NCI-H748 treated with DMSO at 0.1 percent for 48 hours (cell line): ENCODE measurements at regions not wholly inside any gene's neighbourhood (a gene's known extent, or its start where the extent isn't known, plus 50 kb on each side); places are given as distances from the start of the nearest gene placed in this dataset.
"Not testable (repeated sequence)": the region's sequence is repeated elsewhere in the genome, so short reads cannot be mapped to it uniquely, and the experiment has no call there.

Experiments used
- DNase-seq: peaks from one replicate; lab custom pipeline; 2025; lab: John Stamatoyannopoulos, UW

GRCh38 chr1:218874801-218875400, 298.8 kb upstream of the LYPLAL1 start:
- DNase-seq = no peak

- DNase-seq = no peak
These were observed 295.3 kb upstream of the LYPLAL1 start for GRCh38 chr1:218878369-218878768.

GRCh38 chr1:218880484-218881060, 293.1 kb upstream of the LYPLAL1 start:
- no peak for DNase-seq

GRCh38 chr1:218882454-218882853, 291.2 kb upstream of the LYPLAL1 start:
- no peak for DNase-seq

- DNase-seq = no peak
These were observed 287.4 kb upstream of the LYPLAL1 start for GRCh38 chr1:218886101-218886871.

GRCh38 chr1:218887141-218887925, 286.3 kb upstream of the LYPLAL1 start:
- DNase-seq = no peak

GRCh38 chr1:218890451-218890850, 283.2 kb upstream of the LYPLAL1 start:
- DNase-seq = no peak

- DNase-seq = no peak
These were observed 282.1 kb upstream of the LYPLAL1 start for GRCh38 chr1:218891577-218891976.

GRCh38 chr1:218895064-218895587, 278.6 kb upstream of the LYPLAL1 start:
- no peak for DNase-seq

- no peak for DNase-seq
These were observed 277.5 kb upstream of the LYPLAL1 start for GRCh38 chr1:218896202-218896601.

GRCh38 chr1:218898921-218899320, 274.8 kb upstream of the LYPLAL1 start:
- no peak for DNase-seq

GRCh38 chr1:218900615-218901014, 273.1 kb upstream of the LYPLAL1 start:
- no peak for DNase-seq

GRCh38 chr1:218904416-218904815, 269.3 kb upstream of the LYPLAL1 start:
- DNase-seq = no peak

- no peak for DNase-seq
These were observed 257.0 kb upstream of the LYPLAL1 start for GRCh38 chr1:218916720-218917119.

- DNase-seq = no peak
These were observed 256.0 kb upstream of the LYPLAL1 start for GRCh38 chr1:218917656-218918055.

GRCh38 chr1:218925777-218926176, 247.9 kb upstream of the LYPLAL1 start:
- DNase-seq = no peak

GRCh38 chr1:218926631-218927030, 247.0 kb upstream of the LYPLAL1 start:
- no peak for DNase-seq

- DNase-seq = no peak
These were observed 243.7 kb upstream of the LYPLAL1 start for GRCh38 chr1:218930000-218930399.

- DNase-seq = no peak
These were observed 243.0 kb upstream of the LYPLAL1 start for GRCh38 chr1:218930472-218931241.

- DNase-seq = no peak
These were observed 242.4 kb upstream of the LYPLAL1 start for GRCh38 chr1:218931324-218931723.

- no peak for DNase-seq
These were observed 240.2 kb upstream of the LYPLAL1 start for GRCh38 chr1:218933513-218933912.

GRCh38 chr1:218935408-218935807, 238.3 kb upstream of the LYPLAL1 start:
- not testable (repeated sequence) for DNase-seq
